HUES48 (cell line): ENCODE measurements at regions not wholly inside any gene's neighbourhood (a gene's known extent, or its start where the extent isn't known, plus 50 kb on each side); places are given as distances from the start of the nearest gene placed in this dataset.

Source experiments
- H3K27ac ChIP-seq: one replicate; pipeline ENCODE4 v1.7.0; 2013; ENCODE audit warnings: low read depth, low read length, inconsistent platforms
- H3K27me3 ChIP-seq: 2 replicates; pipeline ENCODE4 v1.6.1; 2013; ENCODE audit warnings: mild to moderate bottlenecking, low read length; ENCODE audit not compliant: control insufficient read depth, insufficient read depth
- H3K36me3 ChIP-seq: 2 replicates; pipeline ENCODE4 v1.6.1; 2013; ENCODE audit warnings: low read length; ENCODE audit not compliant: control insufficient read depth, insufficient read depth
- H3K4me1 ChIP-seq: 2 replicates; pipeline ENCODE4 v1.6.1; 2013; ENCODE audit warnings: mild to moderate bottlenecking, low read length; ENCODE audit not compliant: control insufficient read depth, insufficient read depth
- H3K4me3 ChIP-seq: 2 replicates; pipeline ENCODE4 v1.5.1; 2013; ENCODE audit warnings: mild to moderate bottlenecking, low read depth, low read length
- H3K9ac ChIP-seq: 2 replicates; pipeline ENCODE4 v1.6.1; 2013; ENCODE audit warnings: mild to moderate bottlenecking, low read depth, low read length, moderate library complexity
- H3K9me3 ChIP-seq: 2 replicates; pipeline ENCODE4 v1.6.1; 2013; ENCODE audit warnings: low read length; ENCODE audit not compliant: control insufficient read depth, insufficient read depth

DNA sequence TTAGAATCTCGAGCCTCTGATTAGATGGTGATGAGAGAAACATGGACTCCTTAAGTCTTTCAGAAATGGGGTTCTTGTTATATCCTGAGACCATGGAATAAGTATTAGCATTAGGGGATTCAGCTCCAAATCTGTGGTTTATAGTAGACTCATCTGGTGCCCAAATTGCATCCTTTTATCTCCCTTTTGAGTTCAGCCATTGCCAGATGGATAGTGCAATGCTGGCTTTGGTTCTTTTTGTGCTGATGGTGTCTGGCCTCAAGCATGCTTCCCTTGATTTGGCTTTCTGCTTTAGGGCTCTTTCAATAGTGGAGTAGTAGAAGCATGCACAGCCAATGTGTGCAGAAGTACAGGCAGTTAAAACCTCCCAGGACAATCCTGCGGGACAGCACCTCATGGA lies 306.4 kb downstream of the TSN start:
- Histone ChIP-seq H3K4me1 (no peaks in the 10 kb centered on the region), H3K27me3 (no peaks in the 10 kb centered on the region), H3K36me3 (no peaks in the 10 kb centered on the region), H3K9ac (no peak overlapping the region), H3K4me3 (no peak overlapping the region), H3K27ac (no peak overlapping the region), H3K9me3 (no peaks in the 10 kb centered on the region)

DNA sequence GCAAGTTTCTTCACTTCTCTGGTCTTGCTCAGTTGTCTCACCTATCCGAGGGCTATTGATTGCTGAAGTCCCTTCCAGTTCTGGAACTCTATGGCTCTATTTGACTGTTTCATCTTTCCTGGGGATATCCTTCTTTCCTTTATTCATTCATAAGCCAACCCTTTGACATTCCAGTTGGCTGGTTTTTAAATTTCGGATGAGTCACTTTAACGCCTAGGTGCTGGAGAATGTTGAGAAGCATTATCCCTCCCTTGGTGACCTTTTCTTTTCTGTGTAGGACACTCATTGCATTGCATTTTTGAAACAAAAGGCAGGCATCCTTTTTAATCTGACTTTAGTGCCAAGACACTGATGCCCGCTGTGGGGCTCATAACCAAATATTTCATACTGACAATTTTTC lies 307.1 kb downstream of the TSN start:
- H3K9ac ChIP-seq, result no peak overlapping the region
- no peaks in the 10 kb centered on the region for H3K36me3 ChIP-seq
- H3K4me1 ChIP-seq, result no peaks in the 10 kb centered on the region
- no peaks in the 10 kb centered on the region for H3K27me3 ChIP-seq
- H3K9me3 ChIP-seq, result no peaks in the 10 kb centered on the region
- H3K4me3 ChIP-seq, result no peak overlapping the region
- no peak overlapping the region for H3K27ac ChIP-seq

DNA sequence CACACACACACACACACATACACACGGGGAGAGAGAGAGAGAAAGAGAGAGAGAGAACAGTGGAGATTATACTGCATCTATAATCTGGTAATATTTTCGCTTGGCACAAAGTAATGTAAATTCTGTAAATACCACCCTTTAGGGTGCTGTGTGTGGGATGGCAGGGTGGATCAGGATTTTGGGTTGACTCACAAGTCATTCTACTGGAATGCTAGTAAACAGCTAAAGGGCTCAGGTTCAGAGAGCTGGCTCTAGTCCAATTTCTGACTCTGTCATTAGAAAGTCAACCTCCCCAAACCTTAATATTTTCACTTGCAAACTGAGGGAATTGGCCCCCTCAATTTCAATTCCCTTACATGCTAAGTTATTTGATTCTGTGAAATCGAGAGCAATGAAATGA lies 308.3 kb downstream of the TSN start:
- Histone ChIP-seq H3K4me1 (no peaks in the 10 kb centered on the region), H3K4me3 (no peak overlapping the region), H3K36me3 (no peaks in the 10 kb centered on the region), H3K27ac (no peak overlapping the region), H3K9me3 (no peaks in the 10 kb centered on the region), H3K9ac (no peak overlapping the region), H3K27me3 (no peaks in the 10 kb centered on the region)

DNA sequence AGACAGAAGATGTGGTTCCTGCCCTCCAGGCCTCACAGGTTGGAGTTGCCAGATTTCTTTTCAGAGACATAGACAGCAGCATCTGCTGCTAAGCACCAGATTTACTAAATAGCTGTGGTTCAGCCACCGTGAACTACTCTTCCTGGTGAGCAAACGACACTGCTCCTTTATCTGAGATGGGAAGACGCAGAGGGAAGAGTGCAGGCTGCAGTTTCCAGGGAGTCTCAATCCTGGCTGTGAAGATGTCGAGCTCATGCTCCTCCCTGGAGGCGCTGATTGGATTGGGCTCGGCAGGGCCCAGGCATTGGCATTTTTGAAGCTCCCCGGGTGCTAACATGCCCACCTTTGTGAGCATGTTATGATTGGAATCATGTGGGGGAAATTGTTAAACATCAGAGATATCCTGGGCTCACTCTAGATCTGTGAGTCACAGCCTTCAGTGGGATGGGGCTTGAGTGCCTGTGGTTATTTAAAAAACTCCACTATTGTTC lies 314.8 kb downstream of the TSN start:
- H3K4me1 ChIP-seq, result no peaks in the 10 kb centered on the region
- no peaks in the 10 kb centered on the region for H3K27me3 ChIP-seq
- H3K36me3 ChIP-seq, result no peaks in the 10 kb centered on the region
- no peak overlapping the region for H3K9ac ChIP-seq
- no peak overlapping the region for H3K27ac ChIP-seq
- H3K9me3 ChIP-seq, result no peaks in the 10 kb centered on the region
- H3K4me3 ChIP-seq, result no peak overlapping the region

DNA sequence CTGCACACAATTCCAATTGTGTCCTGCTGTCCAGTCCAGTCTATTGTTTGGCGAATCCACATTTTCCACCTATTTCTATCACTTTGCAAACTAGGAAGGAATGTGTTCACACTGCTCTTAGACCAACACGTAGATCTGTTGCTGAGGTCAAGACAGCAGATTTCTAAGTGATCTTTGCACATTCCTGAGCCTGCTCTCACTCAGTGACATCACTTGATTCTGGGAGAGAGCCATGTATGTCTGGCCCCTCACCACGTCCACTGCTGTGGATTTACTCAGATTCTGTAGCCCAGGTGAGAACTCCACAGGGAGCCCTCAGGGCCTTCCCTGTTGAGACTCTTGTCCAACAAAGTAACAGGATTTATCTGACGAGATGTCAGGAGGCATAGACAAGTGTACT lies 317.2 kb downstream of the TSN start:
- Histone ChIP-seq H3K9me3 (no peaks in the 10 kb centered on the region), H3K9ac (no peak overlapping the region), H3K4me1 (no peaks in the 10 kb centered on the region), H3K27me3 (no peaks in the 10 kb centered on the region), H3K4me3 (no peak overlapping the region), H3K36me3 (no peaks in the 10 kb centered on the region), H3K27ac (no peak overlapping the region)

DNA sequence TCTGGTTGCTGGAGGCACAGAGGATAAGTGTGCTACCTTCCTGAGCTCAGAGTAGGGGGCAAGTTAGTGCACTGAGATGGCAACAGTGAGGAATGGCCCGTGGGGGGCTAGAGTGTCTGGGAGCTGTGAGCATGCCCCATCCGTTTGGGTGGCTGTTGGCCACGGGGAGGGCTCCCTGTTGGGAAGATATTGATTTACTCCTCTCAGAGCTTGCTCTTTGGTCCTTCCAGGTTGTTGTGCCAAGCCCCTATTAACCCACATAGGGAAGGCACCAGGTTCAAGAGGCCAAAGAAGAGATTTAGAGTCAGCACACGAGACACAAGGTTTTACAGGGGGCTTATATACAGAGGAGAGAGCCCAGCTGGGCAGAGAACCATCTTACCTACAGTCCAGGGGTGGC lies 318.8 kb downstream of the TSN start:
- H3K4me1 ChIP-seq, result no peaks in the 10 kb centered on the region
- H3K9me3 ChIP-seq, result no peaks in the 10 kb centered on the region
- no peak overlapping the region for H3K4me3 ChIP-seq
- no peaks in the 10 kb centered on the region for H3K27me3 ChIP-seq
- no peak overlapping the region for H3K27ac ChIP-seq
- H3K9ac ChIP-seq, result no peak overlapping the region
- no peaks in the 10 kb centered on the region for H3K36me3 ChIP-seq

DNA sequence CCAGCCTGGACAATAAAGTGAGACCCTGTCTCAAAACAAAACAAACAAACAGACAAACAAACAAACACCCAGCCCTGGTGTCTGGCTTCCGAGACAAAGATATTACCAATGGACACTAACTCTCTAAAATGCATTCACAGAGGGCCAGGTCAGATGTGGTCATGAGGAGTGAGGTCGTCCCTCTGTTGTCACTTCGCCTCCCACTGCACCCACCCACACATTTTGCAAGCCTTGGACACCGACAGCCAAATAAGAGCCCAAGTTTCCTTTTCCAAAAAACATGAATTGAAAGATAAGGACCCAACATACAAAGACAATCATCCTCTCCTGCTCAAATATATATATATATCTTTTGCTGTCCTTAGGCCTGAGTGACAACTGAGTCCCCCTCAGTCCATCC lies 319.9 kb downstream of the TSN start:
- H3K4me3 ChIP-seq, result no peak overlapping the region
- H3K9me3 ChIP-seq, result no peaks in the 10 kb centered on the region
- H3K27me3 ChIP-seq, result no peaks in the 10 kb centered on the region
- H3K4me1 ChIP-seq, result no peaks in the 10 kb centered on the region
- H3K27ac ChIP-seq, result no peak overlapping the region
- H3K36me3 ChIP-seq, result no peaks in the 10 kb centered on the region
- H3K9ac ChIP-seq, result no peak overlapping the region

DNA sequence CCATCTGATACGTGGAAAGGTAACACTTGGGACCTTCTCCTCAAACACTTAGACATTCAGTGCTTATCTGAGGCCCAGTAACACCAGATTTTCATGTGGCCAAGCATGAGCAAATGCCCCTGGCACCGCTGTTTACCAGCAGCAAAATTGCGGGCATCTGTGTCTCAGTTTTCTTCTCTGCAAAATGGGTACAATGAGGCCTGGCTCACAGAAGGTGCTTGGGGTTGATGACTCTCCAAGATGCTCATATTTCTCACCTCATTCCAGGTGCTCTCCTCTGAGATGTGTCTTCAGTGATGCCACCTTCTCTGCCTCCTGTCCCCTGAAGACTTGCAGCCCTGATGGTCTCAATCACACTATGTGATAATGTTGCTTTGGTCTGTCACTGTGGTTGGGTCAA lies 321.7 kb downstream of the TSN start:
- no peak overlapping the region for H3K27ac ChIP-seq
- H3K4me1 ChIP-seq, result peaks cover 8% of the 10 kb centered on the region
- H3K27me3 ChIP-seq, result no peaks in the 10 kb centered on the region
- no peaks in the 10 kb centered on the region for H3K9me3 ChIP-seq
- H3K9ac ChIP-seq, result no peak overlapping the region
- no peaks in the 10 kb centered on the region for H3K36me3 ChIP-seq
- no peak overlapping the region for H3K4me3 ChIP-seq

DNA sequence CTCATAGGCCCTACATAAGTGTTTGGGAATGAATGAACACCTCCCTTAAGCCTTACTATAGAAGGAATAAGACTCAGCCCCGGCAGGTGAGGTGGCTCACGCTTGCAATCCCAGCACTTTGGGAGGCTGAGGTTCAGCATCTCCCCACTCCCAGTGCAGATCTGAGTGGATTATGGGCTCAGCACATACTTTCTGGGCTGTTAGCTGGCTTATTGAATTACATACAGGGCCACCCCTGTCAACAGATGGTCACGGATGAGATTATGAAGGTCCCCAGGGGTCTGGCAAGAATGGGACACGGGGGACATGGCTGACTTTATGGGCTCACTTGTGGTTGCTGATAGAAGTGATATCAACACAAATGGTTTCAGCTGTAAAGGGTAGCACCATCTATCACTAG lies 322.3 kb downstream of the TSN start:
- H3K36me3 ChIP-seq, result no peaks in the 10 kb centered on the region
- no peak overlapping the region for H3K4me3 ChIP-seq
- no peaks in the 10 kb centered on the region for H3K27me3 ChIP-seq
- H3K9ac ChIP-seq, result no peak overlapping the region
- peaks cover 8% of the 10 kb centered on the region for H3K4me1 ChIP-seq
- no peaks in the 10 kb centered on the region for H3K9me3 ChIP-seq
- H3K27ac ChIP-seq, result no peak overlapping the region

DNA sequence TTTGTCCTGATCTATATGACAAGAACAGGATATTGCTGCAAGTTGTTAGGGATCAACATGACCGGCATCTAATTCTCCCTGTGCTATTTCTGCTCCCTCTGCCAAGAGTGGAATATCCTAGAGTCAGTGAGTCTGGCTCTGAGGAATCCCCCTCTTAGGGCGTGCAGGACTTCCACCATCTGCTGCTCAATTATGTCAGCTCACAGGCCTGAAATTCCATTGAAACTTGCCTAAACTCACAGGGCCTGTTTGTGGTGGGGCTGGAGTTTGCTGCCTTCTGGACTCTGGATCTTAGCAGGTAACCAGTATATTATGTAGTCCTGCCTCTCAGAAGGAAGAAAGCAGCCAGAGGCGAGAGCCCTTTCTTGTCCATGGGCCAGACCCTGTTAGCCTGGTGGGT lies 323.0 kb downstream of the TSN start:
- no peak overlapping the region for H3K9ac ChIP-seq
- H3K4me1 ChIP-seq, result peaks cover 8% of the 10 kb centered on the region
- no peaks in the 10 kb centered on the region for H3K9me3 ChIP-seq
- H3K36me3 ChIP-seq, result no peaks in the 10 kb centered on the region
- H3K27me3 ChIP-seq, result no peaks in the 10 kb centered on the region
- no peak overlapping the region for H3K4me3 ChIP-seq
- H3K27ac ChIP-seq, result no peak overlapping the region

DNA sequence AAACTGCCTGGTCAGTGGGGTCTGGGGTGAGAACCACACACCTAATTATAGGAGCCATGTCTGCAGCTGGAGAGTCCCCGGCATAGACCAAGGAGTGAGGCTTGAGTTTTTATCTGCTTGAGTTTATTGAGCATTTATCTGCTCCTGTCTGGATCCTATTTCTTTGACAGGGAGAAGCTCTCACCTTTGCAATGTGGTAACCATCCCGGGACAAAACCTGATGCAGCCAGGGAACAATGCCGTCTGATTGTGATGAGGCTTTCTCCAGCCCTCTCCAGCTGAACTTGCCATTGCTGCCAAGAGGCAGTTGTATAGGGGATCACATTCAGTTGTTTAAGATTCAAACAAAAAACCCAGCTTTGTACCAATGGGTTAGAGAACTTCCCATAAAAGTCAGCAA lies 324.4 kb downstream of the TSN start:
- H3K4me3 ChIP-seq, result no peak overlapping the region
- no peaks in the 10 kb centered on the region for H3K9me3 ChIP-seq
- no peak overlapping the region for H3K27ac ChIP-seq
- no peaks in the 10 kb centered on the region for H3K36me3 ChIP-seq
- H3K9ac ChIP-seq, result no peak overlapping the region
- H3K4me1 ChIP-seq, result peaks cover 8% of the 10 kb centered on the region
- H3K27me3 ChIP-seq, result no peaks in the 10 kb centered on the region

DNA sequence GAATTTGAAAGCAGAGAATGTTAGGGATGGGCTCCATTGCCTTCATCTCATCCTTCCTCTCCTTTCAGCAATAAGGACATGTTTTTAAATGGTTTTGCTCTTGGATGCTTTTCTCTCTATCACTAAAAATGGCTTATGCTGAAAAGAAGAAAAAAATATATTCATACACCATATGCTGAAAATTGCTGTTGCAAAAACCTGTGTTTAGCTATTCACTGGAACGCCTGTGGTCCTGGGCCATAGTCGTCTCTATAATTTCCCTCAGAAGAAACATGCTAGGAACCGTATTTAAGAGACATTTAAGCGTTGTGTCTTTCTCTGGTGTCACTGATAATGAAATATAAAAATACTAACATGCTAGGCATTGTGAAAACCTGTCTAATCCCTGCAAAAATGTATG lies 324.9 kb downstream of the TSN start:
- Histone ChIP-seq H3K9me3 (no peaks in the 10 kb centered on the region), H3K27ac (no peak overlapping the region), H3K9ac (no peak overlapping the region), H3K36me3 (no peaks in the 10 kb centered on the region), H3K4me1 (peaks cover 8% of the 10 kb centered on the region), H3K4me3 (no peak overlapping the region), H3K27me3 (no peaks in the 10 kb centered on the region)
